ENCODE measurements at regions not wholly inside any gene's neighbourhood (a gene's known extent, or its start where the extent isn't known, plus 50 kb on each side); places are given as distances from the start of the nearest gene placed in this dataset.

DNA sequence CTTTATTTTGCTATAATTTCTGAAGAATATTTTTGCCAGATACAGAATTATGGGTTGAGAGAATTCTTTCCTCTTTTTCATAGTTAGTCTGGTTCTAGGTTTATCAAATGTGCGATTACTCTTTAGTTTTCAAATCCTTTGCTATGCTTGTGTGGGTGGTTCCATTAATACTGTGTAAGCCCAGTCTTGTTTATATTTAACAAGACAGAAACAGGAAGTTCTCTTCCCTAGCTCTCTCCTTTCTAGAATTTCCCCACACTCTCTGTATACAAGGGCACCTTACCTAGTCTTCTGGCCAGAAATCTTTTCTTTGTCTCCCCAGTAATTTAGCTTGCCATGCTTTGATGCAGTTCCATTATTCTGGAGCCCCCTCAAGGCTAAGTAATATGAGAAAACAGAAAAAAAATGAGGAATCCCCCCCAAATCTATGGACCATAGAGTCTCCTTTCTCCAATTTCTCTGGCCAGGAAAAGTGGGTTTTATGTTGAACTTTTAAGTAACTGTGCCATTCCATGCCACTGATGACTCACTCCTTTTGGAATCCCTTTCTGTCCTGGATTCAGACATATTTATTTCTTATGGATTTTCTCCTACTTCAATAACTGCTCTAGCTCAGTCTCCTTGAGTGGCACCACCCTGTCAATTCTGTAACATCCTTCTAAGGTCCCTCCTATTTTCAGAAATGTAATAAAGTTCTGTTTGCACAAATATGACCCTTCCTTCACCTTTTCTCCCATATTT lies 1714.1 kb downstream of the EFNA5 start:
- no peak for DNase-seq
- TF ChIP-seq, protein P1, sequence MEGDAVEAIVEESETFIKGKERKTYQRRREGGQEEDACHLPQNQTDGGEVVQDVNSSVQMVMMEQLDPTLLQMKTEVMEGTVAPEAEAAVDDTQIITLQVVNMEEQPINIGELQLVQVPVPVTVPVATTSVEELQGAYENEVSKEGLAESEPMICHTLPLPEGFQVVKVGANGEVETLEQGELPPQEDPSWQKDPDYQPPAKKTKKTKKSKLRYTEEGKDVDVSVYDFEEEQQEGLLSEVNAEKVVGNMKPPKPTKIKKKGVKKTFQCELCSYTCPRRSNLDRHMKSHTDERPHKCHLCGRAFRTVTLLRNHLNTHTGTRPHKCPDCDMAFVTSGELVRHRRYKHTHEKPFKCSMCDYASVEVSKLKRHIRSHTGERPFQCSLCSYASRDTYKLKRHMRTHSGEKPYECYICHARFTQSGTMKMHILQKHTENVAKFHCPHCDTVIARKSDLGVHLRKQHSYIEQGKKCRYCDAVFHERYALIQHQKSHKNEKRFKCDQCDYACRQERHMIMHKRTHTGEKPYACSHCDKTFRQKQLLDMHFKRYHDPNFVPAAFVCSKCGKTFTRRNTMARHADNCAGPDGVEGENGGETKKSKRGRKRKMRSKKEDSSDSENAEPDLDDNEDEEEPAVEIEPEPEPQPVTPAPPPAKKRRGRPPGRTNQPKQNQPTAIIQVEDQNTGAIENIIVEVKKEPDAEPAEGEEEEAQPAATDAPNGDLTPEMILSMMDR (IDR thresholded peaks at IDR 0.05 in 4 of 5, conservative IDR thresholded peaks at IDR 0.05 in 1 of 5), result no peak
- no peak for TF ChIP-seq POLR2A (IDR thresholded peaks at IDR 0.05)
- Histone ChIP-seq H3K4me1 (no peaks in the 10 kb centered on the region), H3K36me3 (no peaks in the 10 kb centered on the region), H3K4me3 (no peak overlapping the region), H3K27me3 (no peaks in the 10 kb centered on the region), H3K27ac (no peak overlapping the region), H3K9me3 (no peaks in the 10 kb centered on the region)
- intact Hi-C loops (cut with DNase I; ENCODE audit: low total_unique reads), result loop anchor here (5.0 kb wide), 1 partner anchor 1751 kb away; no protein-coding TSS in a partner anchor
- in situ Hi-C loops (cut with MboI; ENCODE audit: low sequenced_read_pairs in 4 of 4), result no loop called here
- ATAC-seq, result no peak

DNA sequence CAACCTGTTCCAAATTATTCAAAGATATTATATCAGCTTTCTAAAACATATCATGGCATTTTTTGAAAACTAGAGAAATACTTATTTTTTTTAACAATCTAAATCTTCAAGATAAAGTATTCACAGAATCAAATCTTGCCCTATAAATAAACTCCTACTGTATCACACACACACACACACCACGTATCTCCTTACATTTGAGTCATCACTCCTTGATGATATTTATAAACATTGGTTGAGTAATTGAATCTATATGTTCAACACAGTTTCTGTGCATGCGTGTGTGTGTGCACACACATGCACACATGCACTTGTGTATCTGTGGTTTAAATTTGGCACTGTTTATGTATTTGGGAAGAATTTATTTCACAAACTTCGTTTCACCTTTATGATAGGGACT lies 1716.4 kb downstream of the EFNA5 start:
- in situ Hi-C loops (cut with MboI; ENCODE audit: low sequenced_read_pairs in 4 of 4) (no loop called here), intact Hi-C loops (cut with DNase I; ENCODE audit: low total_unique reads) (no loop called here)
- DNase-seq (no peak), ATAC-seq (no peak)
- TF ChIP-seq POLR2A (IDR thresholded peaks at IDR 0.05), result no peak
- TF ChIP-seq, protein P1 (IDR thresholded peaks at IDR 0.05 in 4 of 5, conservative IDR thresholded peaks at IDR 0.05 in 1 of 5), result no peak
- Histone ChIP-seq H3K27ac (no peak overlapping the region), H3K9me3 (no peaks in the 10 kb centered on the region), H3K4me1 (no peaks in the 10 kb centered on the region), H3K27me3 (no peaks in the 10 kb centered on the region), H3K36me3 (no peaks in the 10 kb centered on the region), H3K4me3 (no peak overlapping the region)

DNA sequence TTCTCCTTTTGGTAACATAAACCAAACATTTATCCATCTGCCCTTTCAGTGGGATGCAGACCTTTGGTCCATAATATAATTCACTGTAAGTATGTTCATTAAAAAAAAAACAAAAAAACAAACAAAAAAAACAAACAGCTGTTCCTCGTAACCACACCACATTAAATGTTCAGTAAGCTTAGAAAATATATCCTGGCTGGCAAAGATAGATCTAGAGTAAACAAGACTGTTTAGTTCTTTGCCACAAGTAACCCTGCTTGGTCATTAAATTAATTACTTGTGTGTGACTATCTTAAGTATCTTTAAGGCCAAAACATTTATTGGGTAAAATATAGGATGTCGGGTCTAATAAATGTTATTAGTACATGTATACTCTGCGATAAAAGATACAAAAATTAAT lies 1717.1 kb downstream of the EFNA5 start:
- no peaks in the 10 kb centered on the region for H3K36me3 ChIP-seq
- no peaks in the 10 kb centered on the region for H3K9me3 ChIP-seq
- H3K4me1 ChIP-seq, result no peaks in the 10 kb centered on the region
- intact Hi-C loops (cut with DNase I; ENCODE audit: low total_unique reads), result no loop called here
- no peak for ATAC-seq
- DNase-seq, result no peak
- no peak overlapping the region for H3K27ac ChIP-seq
- in situ Hi-C loops (cut with MboI; ENCODE audit: low sequenced_read_pairs in 4 of 4), result no loop called here
- H3K27me3 ChIP-seq, result no peaks in the 10 kb centered on the region
- no peak for TF ChIP-seq POLR2A (IDR thresholded peaks at IDR 0.05)
- TF ChIP-seq, protein P1 (IDR thresholded peaks at IDR 0.05 in 4 of 5, conservative IDR thresholded peaks at IDR 0.05 in 1 of 5), result no peak
- H3K4me3 ChIP-seq, result no peak overlapping the region

DNA sequence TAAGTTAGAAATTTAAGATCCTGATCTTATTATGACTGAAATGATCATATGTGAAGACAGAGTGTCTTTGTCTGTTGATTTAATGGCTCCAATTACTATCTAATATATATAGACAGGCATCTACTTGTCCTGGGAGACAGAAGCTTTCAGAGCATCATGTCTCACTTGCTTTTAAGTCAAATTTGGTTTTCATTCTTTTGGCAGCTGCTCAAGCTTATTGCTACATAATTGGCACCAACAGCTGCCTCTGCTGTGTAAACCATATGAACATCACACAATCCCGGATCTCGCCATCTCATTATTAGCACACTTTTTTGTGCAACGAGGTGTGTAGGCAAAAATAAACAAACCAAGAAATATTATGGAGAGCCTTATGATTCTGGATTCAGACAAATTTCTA lies 1717.9 kb downstream of the EFNA5 start:
- no peak for TF ChIP-seq POLR2A (IDR thresholded peaks at IDR 0.05)
- TF ChIP-seq, protein P1 (IDR thresholded peaks at IDR 0.05 in 4 of 5, conservative IDR thresholded peaks at IDR 0.05 in 1 of 5), result no peak
- Histone ChIP-seq H3K4me1 (no peaks in the 10 kb centered on the region), H3K27ac (no peak overlapping the region), H3K36me3 (no peaks in the 10 kb centered on the region), H3K4me3 (no peak overlapping the region), H3K27me3 (no peaks in the 10 kb centered on the region), H3K9me3 (no peaks in the 10 kb centered on the region)
- ATAC-seq (no peak), DNase-seq (no peak)
- intact Hi-C loops (cut with DNase I; ENCODE audit: low total_unique reads) (no loop called here), in situ Hi-C loops (cut with MboI; ENCODE audit: low sequenced_read_pairs in 4 of 4) (no loop called here)

DNA sequence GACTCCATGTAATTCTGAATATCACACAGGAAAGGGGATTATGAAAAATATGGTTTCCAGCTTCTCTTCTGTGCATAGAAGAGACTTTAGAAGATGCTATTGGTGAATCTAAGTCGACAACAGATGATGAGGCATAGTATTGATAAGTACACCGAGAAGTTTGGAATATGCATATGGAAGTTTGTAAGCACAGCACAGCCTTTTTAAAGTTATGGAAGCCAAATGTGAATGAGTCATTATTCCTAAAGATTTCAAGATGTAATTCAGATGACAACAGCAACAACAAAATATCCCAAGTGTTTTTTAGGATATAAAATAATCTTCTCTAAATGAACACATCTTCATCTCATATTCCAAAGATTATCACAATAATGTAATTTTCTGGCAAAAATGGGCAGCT lies 1723.3 kb downstream of the EFNA5 start:
- in situ Hi-C loops (cut with MboI; ENCODE audit: low sequenced_read_pairs in 4 of 4), result no loop called here
- Histone ChIP-seq H3K27ac (no peak overlapping the region), H3K9me3 (no peaks in the 10 kb centered on the region), H3K27me3 (no peaks in the 10 kb centered on the region), H3K4me3 (no peak overlapping the region), H3K36me3 (no peaks in the 10 kb centered on the region), H3K4me1 (no peaks in the 10 kb centered on the region)
- DNase-seq, result no peak
- intact Hi-C loops (cut with DNase I; ENCODE audit: low total_unique reads), result no loop called here
- ATAC-seq, result no peak
- TF ChIP-seq, protein P1 (IDR thresholded peaks at IDR 0.05 in 4 of 5, conservative IDR thresholded peaks at IDR 0.05 in 1 of 5), result no peak
- no peak for TF ChIP-seq POLR2A (IDR thresholded peaks at IDR 0.05)
